ENCODE measurements at regions not wholly inside any gene's neighbourhood (a gene's known extent, or its start where the extent isn't known, plus 50 kb on each side); places are given as distances from the start of the nearest gene placed in this dataset.

GRCh38 chr7:108722561-108722960 lies 152.9 kb downstream of the DNAJB9 start:
- TF ChIP-seq POLR2A (IDR thresholded peaks at IDR 0.05) (no peak), CTCF (IDR thresholded peaks at IDR 0.05) (no peak)
